AG04449 (cell line): ENCODE measurements at regions not wholly inside any gene's neighbourhood (a gene's known extent, or its start where the extent isn't known, plus 50 kb on each side); places are given as distances from the start of the nearest gene placed in this dataset.
"Not testable (repeated sequence)": the region's sequence is repeated elsewhere in the genome, so short reads cannot be mapped to it uniquely, and the experiment has no call there.

Experiments used
- CTCF ChIA-PET: fragments of 350-600 bp; formaldehyde crosslinking; extraction: SDS; loops from one replicate; lab custom pipeline; 2021; ENCODE audit warnings: antibody characterized with exemption; lab: Yijun Ruan, JAX
- POLR2A ChIA-PET: fragments of 400-600, 350-600 bp; formaldehyde crosslinking; extraction: SDS; loops from one replicate; lab custom pipeline; 2020; ENCODE audit warnings: antibody characterized with exemption, inconsistent platforms; lab: Yijun Ruan, JAX
- DNase-seq: peaks from one replicate; pipeline ENCODE4 v3.0.0-alpha.2; 2010; ENCODE audit warnings: low read depth, low spot score
- H3K4me3 ChIP-seq: 2 replicates; pipeline ENCODE4 v1.5.1; 2011; ENCODE audit warnings: low read depth, mild to moderate bottlenecking, control low read depth, low read length
- TF ChIP-seq, protein P1 (sequence below): IDR thresholded peaks from one replicate; pipeline ENCODE4 v1.5.1; 2011; ENCODE audit warnings: mild to moderate bottlenecking, moderate library complexity, low read length, control low read depth, inconsistent platforms; ENCODE audit not compliant: insufficient read depth; ENCODE audit errors: missing control alignments

DNA sequence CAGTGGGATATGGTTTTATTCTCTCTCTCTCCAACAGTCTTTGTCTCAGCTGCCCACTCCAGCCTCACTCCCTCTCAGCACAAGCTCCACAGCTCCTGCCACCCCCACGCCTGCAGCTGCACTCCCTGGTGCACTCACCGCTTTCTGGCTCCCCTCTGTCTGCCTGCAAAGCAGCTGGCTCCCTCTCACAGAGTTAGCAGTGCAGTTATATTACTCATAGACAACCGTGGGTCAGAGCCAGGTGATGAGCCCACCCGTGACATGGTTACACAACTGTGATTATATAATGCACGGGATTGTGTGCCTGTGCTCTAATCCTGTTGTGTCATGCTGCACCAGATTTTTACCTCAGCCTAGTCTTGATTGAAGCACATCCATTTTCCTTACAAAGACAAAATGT lies 276.9 kb upstream of the CHAC2 start:
- no peak overlapping the region for H3K4me3 ChIP-seq
- ChIA-PET CTCF (no interaction called here), POLR2A (no interaction called here)
- TF ChIP-seq, protein P1, sequence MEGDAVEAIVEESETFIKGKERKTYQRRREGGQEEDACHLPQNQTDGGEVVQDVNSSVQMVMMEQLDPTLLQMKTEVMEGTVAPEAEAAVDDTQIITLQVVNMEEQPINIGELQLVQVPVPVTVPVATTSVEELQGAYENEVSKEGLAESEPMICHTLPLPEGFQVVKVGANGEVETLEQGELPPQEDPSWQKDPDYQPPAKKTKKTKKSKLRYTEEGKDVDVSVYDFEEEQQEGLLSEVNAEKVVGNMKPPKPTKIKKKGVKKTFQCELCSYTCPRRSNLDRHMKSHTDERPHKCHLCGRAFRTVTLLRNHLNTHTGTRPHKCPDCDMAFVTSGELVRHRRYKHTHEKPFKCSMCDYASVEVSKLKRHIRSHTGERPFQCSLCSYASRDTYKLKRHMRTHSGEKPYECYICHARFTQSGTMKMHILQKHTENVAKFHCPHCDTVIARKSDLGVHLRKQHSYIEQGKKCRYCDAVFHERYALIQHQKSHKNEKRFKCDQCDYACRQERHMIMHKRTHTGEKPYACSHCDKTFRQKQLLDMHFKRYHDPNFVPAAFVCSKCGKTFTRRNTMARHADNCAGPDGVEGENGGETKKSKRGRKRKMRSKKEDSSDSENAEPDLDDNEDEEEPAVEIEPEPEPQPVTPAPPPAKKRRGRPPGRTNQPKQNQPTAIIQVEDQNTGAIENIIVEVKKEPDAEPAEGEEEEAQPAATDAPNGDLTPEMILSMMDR = no peak
- DNase-seq = no peak

GRCh38 chr2:53486185-53486899 lies 281.3 kb upstream of the CHAC2 start:
- H3K4me3 ChIP-seq, POLR2A ChIA-PET, CTCF ChIA-PET, DNase-seq: not testable (repeated sequence)

DNA sequence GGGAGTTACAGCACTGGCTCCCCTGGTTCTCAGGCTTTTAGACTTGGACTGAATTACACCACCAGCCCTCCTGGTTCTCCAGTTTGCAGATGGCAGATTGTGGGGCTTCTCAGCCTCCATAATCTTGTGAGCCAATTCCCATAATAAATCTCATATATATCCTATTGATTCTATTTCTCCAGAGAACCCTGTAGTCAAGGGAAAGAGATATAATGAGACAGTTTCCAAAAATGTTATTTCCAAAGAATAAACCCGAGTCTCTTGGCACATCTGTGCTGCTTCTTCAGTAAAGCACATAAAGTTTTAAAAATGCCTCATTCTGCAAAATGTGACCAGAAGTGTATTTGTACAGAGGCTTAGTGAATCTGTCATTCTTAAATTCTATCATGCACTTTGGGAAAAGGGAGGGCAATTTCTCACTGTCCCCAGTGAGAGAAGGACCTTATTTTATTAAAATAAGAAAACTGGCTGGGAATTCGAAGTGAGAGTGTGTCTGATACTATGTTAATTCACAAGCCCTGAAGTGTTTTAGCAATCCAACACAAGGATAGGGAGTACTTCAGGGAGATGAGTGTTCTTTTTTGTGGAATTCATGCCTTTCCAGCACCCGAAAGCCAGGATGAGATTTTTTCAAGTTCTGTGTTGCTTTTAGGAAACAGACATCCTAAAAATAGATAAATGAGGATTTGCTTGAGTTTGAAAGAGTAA lies 282.4 kb upstream of the CHAC2 start:
- TF ChIP-seq, protein P1 = no peak
- POLR2A ChIA-PET = no interaction called here
- CTCF ChIA-PET = interaction anchor here (0.6 kb wide), 1 partner anchor 9 kb away, joined by 3 read pairs; no protein-coding TSS in a partner anchor
- H3K4me3 ChIP-seq = no peak overlapping the region
- DNase-seq = no peak

DNA sequence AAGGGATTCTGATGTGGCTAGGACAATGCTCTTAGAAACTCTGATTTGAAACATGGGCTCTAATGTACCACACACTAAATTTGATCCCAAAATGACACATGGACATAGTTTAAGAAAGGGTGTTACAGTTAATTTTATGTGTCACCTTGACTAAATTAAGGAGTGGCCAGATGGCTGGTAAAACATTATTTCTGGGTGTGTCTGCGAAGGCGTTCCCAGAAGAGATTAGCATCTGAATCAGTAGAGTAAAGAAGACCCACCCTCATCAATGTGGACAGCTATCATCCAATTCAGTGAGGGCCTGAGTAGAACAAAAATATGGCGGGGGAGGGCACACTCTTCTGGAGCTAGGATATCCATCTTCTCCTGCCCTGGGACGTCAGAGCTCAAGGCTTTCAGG lies 283.1 kb upstream of the CHAC2 start:
- TF ChIP-seq, protein P1 = no peak
- ChIA-PET POLR2A (no interaction called here), CTCF (interaction anchor here (0.6 kb wide), 1 partner anchor 9 kb away, joined by 3 read pairs; no protein-coding TSS in a partner anchor)
- DNase-seq = no peak
- no peak overlapping the region for H3K4me3 ChIP-seq

DNA sequence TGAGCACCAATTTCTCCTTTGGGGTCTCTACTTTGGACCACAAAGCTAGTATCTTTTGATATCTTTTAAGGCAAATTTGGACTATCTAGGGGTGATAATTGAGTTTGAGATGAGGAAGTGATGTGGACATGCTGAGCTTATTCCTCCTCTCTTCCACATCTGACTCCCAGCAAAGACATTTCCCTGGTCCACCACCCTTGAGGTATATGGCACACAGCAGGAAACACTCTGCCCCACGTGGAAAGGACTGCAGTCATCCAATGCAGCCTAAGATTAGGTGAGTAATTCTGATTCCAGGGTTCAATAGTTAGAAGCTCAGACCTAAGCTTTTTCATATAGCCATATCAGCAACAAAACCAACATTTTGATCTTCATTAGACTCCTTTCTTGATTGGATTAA lies 290.1 kb upstream of the CHAC2 start:
- TF ChIP-seq, protein P1 = no peak
- POLR2A ChIA-PET = no interaction called here
- no peak for DNase-seq
- CTCF ChIA-PET = no interaction called here
- H3K4me3 ChIP-seq = no peak overlapping the region

DNA sequence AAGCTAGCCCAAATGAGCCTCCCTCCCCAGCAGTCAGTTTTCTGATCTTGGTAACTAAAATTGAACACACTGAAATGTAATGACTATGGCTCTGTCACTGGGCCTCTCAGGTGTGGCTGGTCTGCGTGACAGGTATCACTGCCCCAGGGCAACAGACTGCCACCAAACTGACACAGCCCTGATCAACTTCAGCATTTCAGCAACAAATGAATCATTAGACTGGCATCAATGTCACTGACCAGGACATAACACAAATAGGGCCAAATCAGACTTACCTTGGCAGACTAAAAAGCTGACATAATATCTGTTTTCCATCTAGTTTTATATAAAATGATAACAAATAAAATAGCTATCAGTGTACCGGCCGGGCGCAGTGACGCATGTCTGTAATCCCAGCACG lies 290.8 kb upstream of the CHAC2 start:
- CTCF ChIA-PET = no interaction called here
- no peak overlapping the region for H3K4me3 ChIP-seq
- no peak for DNase-seq
- POLR2A ChIA-PET = no interaction called here
- TF ChIP-seq, protein P1 = no peak
